ENCODE measurements at regions not wholly inside any gene's neighbourhood (a gene's known extent, or its start where the extent isn't known, plus 50 kb on each side); places are given as distances from the start of the nearest gene placed in this dataset.
A peak's percentile ranks its signal among the peaks of the same experiment; 100 is the strongest.

DNA sequence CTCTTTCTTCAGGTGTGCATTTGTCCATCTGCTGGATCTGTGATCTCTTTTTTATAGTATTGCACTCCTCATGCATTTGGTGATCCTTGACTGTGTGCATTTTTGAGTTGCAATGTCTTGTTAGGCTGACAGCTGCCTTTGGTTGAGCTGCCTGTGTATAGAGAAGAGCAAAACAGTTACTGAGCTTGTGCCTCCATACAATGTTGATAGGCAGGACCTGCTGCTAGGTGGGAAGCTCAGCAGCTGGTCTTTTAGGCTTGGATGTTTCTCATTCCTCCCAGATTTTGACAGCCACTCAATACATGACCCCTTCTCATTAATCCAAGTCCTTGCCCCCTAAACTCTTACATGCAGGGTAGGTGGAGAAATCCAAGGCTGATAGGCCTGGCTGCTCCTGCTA, 74.8 kb upstream of the PIAS1 start:
- Histone ChIP-seq H3K4me2 (ENCODE audit: low read length) (no peak overlapping the region), H3K36me3 (ENCODE audit: control insufficient read depth in 1 of 2, insufficient read depth in 2 of 2, low read length in 2 of 2) (no peaks in the 10 kb centered on the region), H2BK5ac (ENCODE audit: low read depth, low read length, poor library complexity) (no peak overlapping the region), H4K8ac (ENCODE audit: low read depth, low read length) (no peak overlapping the region), H3K14ac (ENCODE audit: low read length) (no peak overlapping the region), H3K27me3 (ENCODE audit: insufficient read depth, low read length) (no peaks in the 10 kb centered on the region), H3K4ac (ENCODE audit: low read depth, low read length) (no peak overlapping the region), H3K27ac (ENCODE audit: low read depth, low read length) (no peak overlapping the region), H4K12ac (ENCODE audit: low read depth, low read length) (no peak overlapping the region), H3K18ac (ENCODE audit: low read length) (no peak overlapping the region), H3K79me1 (ENCODE audit: low read length) (no peaks in the 10 kb centered on the region), H2BK120ac (ENCODE audit: insufficient read depth, low read length, poor library complexity) (no peak overlapping the region), H3K4me1 (ENCODE audit: control insufficient read depth in 1 of 2, insufficient read depth in 2 of 2, low read length in 2 of 2) (no peaks in the 10 kb centered on the region), H2AFZ (ENCODE audit: insufficient read depth, low read length, poor library complexity) (no peak overlapping the region), H4K91ac (ENCODE audit: low read depth, low read length) (no peak overlapping the region), H2AK5ac (ENCODE audit: low read length) (no peak overlapping the region), H3K23ac (ENCODE audit: low read length) (no peak overlapping the region), H2BK12ac (ENCODE audit: low read length) (no peak overlapping the region), H3K79me2 (ENCODE audit: control insufficient read depth, insufficient read depth, low read length, poor library complexity) (no peaks in the 10 kb centered on the region), H3K4me3 (ENCODE audit: low read depth, low read length) (no peak overlapping the region), H3K9ac (ENCODE audit: low read length) (no peak overlapping the region), H3K9me3 (ENCODE audit: insufficient read depth, low read depth, low read length) (no peaks in the 10 kb centered on the region)
- DNase-seq: no peak

DNA sequence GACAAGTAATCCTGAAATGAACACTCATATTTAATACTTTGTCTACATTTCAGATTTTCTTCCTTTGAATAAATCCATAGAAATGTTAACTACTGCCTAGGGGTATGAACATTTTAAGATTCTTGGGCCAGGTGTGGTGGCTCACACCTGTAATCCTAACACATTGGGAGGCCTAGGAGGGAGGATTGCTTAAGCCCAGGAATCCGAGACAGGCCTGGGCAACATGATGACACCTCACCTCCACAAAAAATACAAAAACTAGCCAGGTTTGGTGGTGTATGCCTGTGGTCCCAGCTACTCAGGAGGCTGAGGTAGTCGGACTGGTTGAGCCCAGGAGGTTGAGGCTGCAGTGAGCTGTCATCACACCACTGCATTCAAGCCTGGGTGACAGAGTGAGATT, 73.9 kb upstream of the PIAS1 start:
- WGBS (ENCODE audit: extremely low coverage, insufficient coverage, insufficient read length): no CpG with 5 or more reads among the region's 2 CpGs
- H4K12ac ChIP-seq (ENCODE audit: low read depth, low read length): no peak overlapping the region
- no peak overlapping the region for H3K14ac ChIP-seq (ENCODE audit: low read length)
- H3K4me3 ChIP-seq (ENCODE audit: low read depth, low read length): no peak overlapping the region
- no peak overlapping the region for H3K9ac ChIP-seq (ENCODE audit: low read length)
- no peaks in the 10 kb centered on the region for H3K4me1 ChIP-seq (ENCODE audit: control insufficient read depth in 1 of 2, insufficient read depth in 2 of 2, low read length in 2 of 2)
- no peak overlapping the region for H2BK12ac ChIP-seq (ENCODE audit: low read length)
- no peak overlapping the region for H3K27ac ChIP-seq (ENCODE audit: low read depth, low read length)
- H3K4ac ChIP-seq (ENCODE audit: low read depth, low read length): no peak overlapping the region
- no peak overlapping the region for H3K23ac ChIP-seq (ENCODE audit: low read length)
- H3K9me3 ChIP-seq (ENCODE audit: insufficient read depth, low read depth, low read length): no peaks in the 10 kb centered on the region
- no peaks in the 10 kb centered on the region for H3K79me1 ChIP-seq (ENCODE audit: low read length)
- DNase-seq: peak; percentile 73 to 93
- no peaks in the 10 kb centered on the region for H3K36me3 ChIP-seq (ENCODE audit: control insufficient read depth in 1 of 2, insufficient read depth in 2 of 2, low read length in 2 of 2)
- no peak overlapping the region for H3K4me2 ChIP-seq (ENCODE audit: low read length)
- H4K91ac ChIP-seq (ENCODE audit: low read depth, low read length): no peak overlapping the region
- H3K79me2 ChIP-seq (ENCODE audit: control insufficient read depth, insufficient read depth, low read length, poor library complexity): no peaks in the 10 kb centered on the region
- H3K18ac ChIP-seq (ENCODE audit: low read length): no peak overlapping the region
- H2BK120ac ChIP-seq (ENCODE audit: insufficient read depth, low read length, poor library complexity): no peak overlapping the region
- no peak overlapping the region for H2AFZ ChIP-seq (ENCODE audit: insufficient read depth, low read length, poor library complexity)
- H2BK5ac ChIP-seq (ENCODE audit: low read depth, low read length, poor library complexity): no peak overlapping the region
- H3K27me3 ChIP-seq (ENCODE audit: insufficient read depth, low read length): no peaks in the 10 kb centered on the region
- H2AK5ac ChIP-seq (ENCODE audit: low read length): no peak overlapping the region
- H4K8ac ChIP-seq (ENCODE audit: low read depth, low read length): no peak overlapping the region

DNA sequence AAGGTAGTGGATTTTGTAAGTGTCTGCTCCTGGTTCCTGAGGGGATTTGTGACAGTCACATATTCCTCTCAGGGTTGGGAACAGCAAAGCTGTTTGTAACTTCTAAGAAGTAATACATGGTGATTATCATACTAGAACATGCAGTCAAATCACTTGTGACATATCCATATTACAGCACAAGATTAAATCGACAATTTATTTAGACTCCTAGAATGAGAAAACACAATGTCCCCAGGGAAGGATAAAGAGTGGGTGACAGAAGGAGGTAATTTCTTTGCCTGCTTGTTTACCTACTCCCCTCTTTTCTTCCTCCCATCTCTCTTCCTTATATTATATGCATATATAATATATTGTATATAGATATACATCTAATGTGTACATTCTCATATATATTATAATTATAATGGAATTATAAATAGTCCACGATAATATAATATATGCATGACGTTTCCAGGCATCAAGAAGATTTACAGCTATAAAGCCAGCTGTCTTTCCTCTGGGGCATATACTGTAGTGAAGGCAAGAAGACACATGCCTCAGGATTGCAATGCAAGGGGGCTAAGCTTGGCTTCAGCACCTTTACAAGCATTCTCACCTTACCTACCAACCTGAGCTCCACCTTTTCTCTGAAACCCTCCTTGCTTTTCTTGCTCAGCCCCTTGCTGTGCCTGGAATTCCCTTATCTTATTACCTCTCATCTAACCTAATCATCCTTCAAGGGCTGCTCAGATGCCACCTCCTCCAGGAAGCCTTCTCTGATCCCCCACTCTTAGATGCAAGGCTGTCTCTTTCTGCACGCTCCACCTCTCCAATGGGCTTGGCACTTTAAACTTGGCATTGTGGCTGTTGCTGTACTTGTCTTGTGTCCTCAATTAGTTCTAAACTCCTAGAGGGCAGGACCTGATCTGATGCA, 73.1 kb upstream of the PIAS1 start:
- Histone ChIP-seq H2AK5ac (ENCODE audit: low read length) (no peak overlapping the region), H3K79me2 (ENCODE audit: control insufficient read depth, insufficient read depth, low read length, poor library complexity) (no peaks in the 10 kb centered on the region), H3K4ac (ENCODE audit: low read depth, low read length) (no peak overlapping the region), H3K9ac (ENCODE audit: low read length) (no peak overlapping the region), H3K9me3 (ENCODE audit: insufficient read depth, low read depth, low read length) (no peaks in the 10 kb centered on the region), H3K23ac (ENCODE audit: low read length) (no peak overlapping the region), H3K18ac (ENCODE audit: low read length) (no peak overlapping the region), H3K14ac (ENCODE audit: low read length) (no peak overlapping the region), H2BK120ac (ENCODE audit: insufficient read depth, low read length, poor library complexity) (no peak overlapping the region), H3K36me3 (ENCODE audit: control insufficient read depth in 1 of 2, insufficient read depth in 2 of 2, low read length in 2 of 2) (no peaks in the 10 kb centered on the region), H4K12ac (ENCODE audit: low read depth, low read length) (no peak overlapping the region), H3K27ac (ENCODE audit: low read depth, low read length) (no peak overlapping the region), H3K4me2 (ENCODE audit: low read length) (no peak overlapping the region), H3K27me3 (ENCODE audit: insufficient read depth, low read length) (no peaks in the 10 kb centered on the region), H2AFZ (ENCODE audit: insufficient read depth, low read length, poor library complexity) (no peak overlapping the region), H3K79me1 (ENCODE audit: low read length) (no peaks in the 10 kb centered on the region), H3K4me3 (ENCODE audit: low read depth, low read length) (no peak overlapping the region), H4K8ac (ENCODE audit: low read depth, low read length) (no peak overlapping the region), H3K4me1 (ENCODE audit: control insufficient read depth in 1 of 2, insufficient read depth in 2 of 2, low read length in 2 of 2) (no peaks in the 10 kb centered on the region), H2BK12ac (ENCODE audit: low read length) (no peak overlapping the region), H2BK5ac (ENCODE audit: low read depth, low read length, poor library complexity) (no peak overlapping the region), H4K91ac (ENCODE audit: low read depth, low read length) (no peak overlapping the region)
- no CpG with 5 or more reads among the region's 4 CpGs for WGBS (ENCODE audit: extremely low coverage, insufficient coverage, insufficient read length)
- no peak for DNase-seq

DNA sequence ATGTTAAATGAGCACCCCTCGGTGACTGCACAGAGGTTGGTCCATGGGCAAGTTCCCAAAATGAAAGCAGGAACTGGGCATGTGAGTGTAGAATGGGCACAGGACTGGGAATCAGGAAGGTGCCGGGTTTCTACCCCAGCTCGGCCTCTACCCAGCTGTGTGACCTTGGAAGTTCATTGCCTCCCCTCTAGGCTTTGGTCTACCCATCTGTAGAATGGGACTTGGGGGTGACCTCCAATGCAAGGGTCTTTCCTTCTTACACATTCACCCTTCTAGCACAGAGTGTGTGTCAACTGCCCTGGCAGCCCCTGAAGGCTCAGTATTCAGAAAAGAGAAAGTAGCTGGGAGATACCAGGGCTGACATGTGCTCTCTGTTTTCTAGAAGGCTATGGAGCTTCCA, 72.3 kb upstream of the PIAS1 start:
- Histone ChIP-seq H4K12ac (ENCODE audit: low read depth, low read length) (no peak overlapping the region), H3K79me2 (ENCODE audit: control insufficient read depth, insufficient read depth, low read length, poor library complexity) (no peaks in the 10 kb centered on the region), H3K4ac (ENCODE audit: low read depth, low read length) (no peak overlapping the region), H3K9ac (ENCODE audit: low read length) (no peak overlapping the region), H3K27me3 (ENCODE audit: insufficient read depth, low read length) (no peaks in the 10 kb centered on the region), H3K4me1 (ENCODE audit: control insufficient read depth in 1 of 2, insufficient read depth in 2 of 2, low read length in 2 of 2) (no peaks in the 10 kb centered on the region), H3K18ac (ENCODE audit: low read length) (no peak overlapping the region), H4K8ac (ENCODE audit: low read depth, low read length) (no peak overlapping the region), H3K27ac (ENCODE audit: low read depth, low read length) (no peak overlapping the region), H3K36me3 (ENCODE audit: control insufficient read depth in 1 of 2, insufficient read depth in 2 of 2, low read length in 2 of 2) (no peaks in the 10 kb centered on the region), H2BK5ac (ENCODE audit: low read depth, low read length, poor library complexity) (no peak overlapping the region), H2AFZ (ENCODE audit: insufficient read depth, low read length, poor library complexity) (no peak overlapping the region), H2AK5ac (ENCODE audit: low read length) (no peak overlapping the region), H3K9me3 (ENCODE audit: insufficient read depth, low read depth, low read length) (no peaks in the 10 kb centered on the region), H2BK120ac (ENCODE audit: insufficient read depth, low read length, poor library complexity) (no peak overlapping the region), H4K91ac (ENCODE audit: low read depth, low read length) (no peak overlapping the region), H3K14ac (ENCODE audit: low read length) (no peak overlapping the region), H2BK12ac (ENCODE audit: low read length) (no peak overlapping the region), H3K79me1 (ENCODE audit: low read length) (no peaks in the 10 kb centered on the region), H3K4me2 (ENCODE audit: low read length) (no peak overlapping the region), H3K4me3 (ENCODE audit: low read depth, low read length) (no peak overlapping the region), H3K23ac (ENCODE audit: low read length) (no peak overlapping the region)
- DNase-seq: no peak
- WGBS (ENCODE audit: extremely low coverage, insufficient coverage, insufficient read length): no CpG with 5 or more reads among the region's 3 CpGs

Measured in trophoblast cell (in vitro differentiated cells and primary cell).